SHP77 (cell line): ENCODE measurements at regions not wholly inside any gene's neighbourhood (a gene's known extent, or its start where the extent isn't known, plus 50 kb on each side); places are given as distances from the start of the nearest gene placed in this dataset.
"Not testable (repeated sequence)": the region's sequence is repeated elsewhere in the genome, so short reads cannot be mapped to it uniquely, and the experiment has no call there.

ENCODE experiments used
- DNase-seq, 2 experiments: peaks; one replicate each; lab custom pipeline; 2025; lab: John Stamatoyannopoulos, UW

- DNase-seq: no peak
These were observed 70.6 kb downstream of the RSL24D1 start for GRCh38 chr15:55126111-55126510.

GRCh38 chr15:55124616-55125015, 72.1 kb downstream of the RSL24D1 start:
- no peak for DNase-seq

- no peak for DNase-seq
These were observed 78.3 kb downstream of the RSL24D1 start for GRCh38 chr15:55118344-55118870.

GRCh38 chr15:55116636-55117035, 80.1 kb downstream of the RSL24D1 start:
- DNase-seq: no peak

GRCh38 chr15:55113736-55114135, 83.0 kb downstream of the RSL24D1 start:
- no peak for DNase-seq

GRCh38 chr15:55112706-55113105, 84.0 kb downstream of the RSL24D1 start:
- no peak for DNase-seq

GRCh38 chr15:55110446-55110845, 86.3 kb downstream of the RSL24D1 start:
- DNase-seq: peak in 1 of 2 experiments; percentile 27

GRCh38 chr15:55108858-55109518, 87.8 kb downstream of the RSL24D1 start:
- DNase-seq: peak in 1 of 2 experiments; percentile 59

GRCh38 chr15:55108448-55108847, 88.3 kb downstream of the RSL24D1 start:
- DNase-seq: no peak

- DNase-seq: no peak
These were observed 90.6 kb downstream of the RSL24D1 start for GRCh38 chr15:55106155-55106554.

- no peak for DNase-seq
These were observed 102.6 kb downstream of the RSL24D1 start for GRCh38 chr15:55094136-55094535.

- no peak for DNase-seq
These were observed 108.5 kb downstream of the RSL24D1 start for GRCh38 chr15:55088207-55088606.

GRCh38 chr15:55084673-55085072, 112.1 kb downstream of the RSL24D1 start:
- no peak for DNase-seq

GRCh38 chr15:55084216-55084615, 112.5 kb downstream of the RSL24D1 start:
- no peak for DNase-seq

GRCh38 chr15:55077052-55077451, 119.7 kb downstream of the RSL24D1 start:
- not testable (repeated sequence) for DNase-seq

- DNase-seq: no peak
These were observed 122.3 kb downstream of the RSL24D1 start for GRCh38 chr15:55074431-55074830.

- not testable (repeated sequence) for DNase-seq
These were observed 132.8 kb downstream of the RSL24D1 start for GRCh38 chr15:55063970-55064369.

- DNase-seq: no peak
These were observed 135.9 kb downstream of the RSL24D1 start for GRCh38 chr15:55060836-55061235.

- DNase-seq: no peak
These were observed 140.2 kb downstream of the RSL24D1 start for GRCh38 chr15:55056500-55056899.

- no peak for DNase-seq
These were observed 152.6 kb downstream of the RSL24D1 start for GRCh38 chr15:55044162-55044561.

GRCh38 chr15:55037071-55037470, 159.7 kb downstream of the RSL24D1 start:
- no peak for DNase-seq

GRCh38 chr15:55035749-55036148, 161.0 kb downstream of the RSL24D1 start:
- DNase-seq: no peak

- DNase-seq: no peak
These were observed 163.2 kb downstream of the RSL24D1 start for GRCh38 chr15:55033574-55033973.

GRCh38 chr15:55031727-55032126, 165.0 kb downstream of the RSL24D1 start:
- DNase-seq: no peak
